Omental fat pad (tissue), 3 donors: ENCODE measurements at regions not wholly inside any gene's neighbourhood (a gene's known extent, or its start where the extent isn't known, plus 50 kb on each side); places are given as distances from the start of the nearest gene placed in this dataset.

Experiments used
- ATAC-seq: fragments of 150-250 bp; one replicate; pipeline ENCODE4 v1.9.1; 2016; ENCODE audit warnings: mild to moderate bottlenecking, moderate library complexity; ENCODE audit not compliant: low FRiP score
- DNase-seq: peaks from one replicate; pipeline ENCODE4 v3.0.0-alpha.2; 2019; ENCODE audit warnings: low spot score
- CTCF ChIP-seq, 3 donors: fragments of 450-650 bp; IDR thresholded peaks; one replicate each; pipeline ENCODE4 v1.5.1; 2016 to 2017; ENCODE audit warnings: antibody characterized with exemption in 3 of 3, mild to moderate bottlenecking in 3 of 3, moderate library complexity in 2 of 3

GRCh38 chr7:46451846-46452245 is 530.8 kb upstream of the IGFBP3 start:
- DNase-seq (no peak), ATAC-seq (no peak)
- TF ChIP-seq CTCF (IDR thresholded peaks at IDR 0.05) = no peak

GRCh38 chr7:46450886-46451285 is 529.8 kb upstream of the IGFBP3 start:
- ATAC-seq (no peak), DNase-seq (no peak)
- no peak for TF ChIP-seq CTCF (IDR thresholded peaks at IDR 0.05)

- ATAC-seq = no peak
- no peak for TF ChIP-seq CTCF (IDR thresholded peaks at IDR 0.05)
- DNase-seq = no peak
Measured at GRCh38 chr7:46450425-46450824, 529.4 kb upstream of the IGFBP3 start.

GRCh38 chr7:46449743-46450142 is 528.7 kb upstream of the IGFBP3 start:
- TF ChIP-seq CTCF (IDR thresholded peaks at IDR 0.05) = no peak
- DNase-seq (no peak), ATAC-seq (no peak)

GRCh38 chr7:46448478-46448877 is 527.4 kb upstream of the IGFBP3 start:
- ATAC-seq = no peak
- no peak for TF ChIP-seq CTCF (IDR thresholded peaks at IDR 0.05)
- DNase-seq = no peak

GRCh38 chr7:46446151-46446550 is 525.1 kb upstream of the IGFBP3 start:
- TF ChIP-seq CTCF (IDR thresholded peaks at IDR 0.05) = no peak
- ATAC-seq (no peak), DNase-seq (no peak)

- ATAC-seq (no peak), DNase-seq (no peak)
- TF ChIP-seq CTCF (IDR thresholded peaks at IDR 0.05) = no peak
Measured at GRCh38 chr7:46444256-46444655, 523.2 kb upstream of the IGFBP3 start.
